ENCODE measurements at regions not wholly inside any gene's neighbourhood (a gene's known extent, or its start where the extent isn't known, plus 50 kb on each side); places are given as distances from the start of the nearest gene placed in this dataset.

GRCh38 chr18:54100920-54101470 is 123.5 kb downstream of the MBD2 start:
- DNase-seq = peak; percentile 10

- no peak for DNase-seq
Observed at GRCh38 chr18:54100466-54100865, 124.0 kb downstream of the MBD2 start.

- no peak for DNase-seq
Observed at GRCh38 chr18:54094474-54094873, 130.0 kb downstream of the MBD2 start.

- no peak for DNase-seq
Observed at GRCh38 chr18:54090856-54091255, 133.6 kb downstream of the MBD2 start.

- DNase-seq = no peak
Observed at GRCh38 chr18:54089749-54090459, 134.6 kb downstream of the MBD2 start.

GRCh38 chr18:54086863-54087262 is 137.6 kb downstream of the MBD2 start:
- no peak for DNase-seq

- no peak for DNase-seq
Observed at GRCh38 chr18:54086046-54086802, 138.2 kb downstream of the MBD2 start.

- no peak for DNase-seq
Observed at GRCh38 chr18:54080858-54081257, 143.6 kb downstream of the MBD2 start.

GRCh38 chr18:54076166-54076565 is 148.3 kb downstream of the MBD2 start:
- DNase-seq = no peak

- no peak for DNase-seq
Observed at GRCh38 chr18:54075689-54076088, 148.8 kb downstream of the MBD2 start.

- no peak for DNase-seq
Observed at GRCh38 chr18:54069729-54070128, 154.7 kb downstream of the MBD2 start.

GRCh38 chr18:54060343-54061005 is 164.0 kb downstream of the MBD2 start:
- no peak for DNase-seq

- DNase-seq = no peak
Observed at GRCh38 chr18:54052732-54053429, 171.6 kb downstream of the MBD2 start.

- DNase-seq = no peak
Observed at GRCh38 chr18:54052259-54052658, 172.2 kb downstream of the MBD2 start.

- DNase-seq = no peak
Observed at GRCh38 chr18:54043484-54044251, 180.8 kb downstream of the MBD2 start.

- no peak for DNase-seq
Observed at GRCh38 chr18:54035927-54036326, 188.5 kb downstream of the MBD2 start.

- DNase-seq = no peak
Observed at GRCh38 chr18:54033052-54033451, 191.4 kb downstream of the MBD2 start.

- no peak for DNase-seq
Observed at GRCh38 chr18:54032412-54032811, 192.1 kb downstream of the MBD2 start.

- no peak for DNase-seq
Observed at GRCh38 chr18:54031243-54031642, 193.2 kb downstream of the MBD2 start.

- no peak for DNase-seq
Observed at GRCh38 chr18:54030434-54030833, 194.0 kb downstream of the MBD2 start.

- DNase-seq = no peak
Observed at GRCh38 chr18:54023471-54023870, 201.0 kb downstream of the MBD2 start.

GRCh38 chr18:54020966-54021365 is 203.5 kb downstream of the MBD2 start:
- no peak for DNase-seq
